ENCODE measurements at regions not wholly inside any gene's neighbourhood (a gene's known extent, or its start where the extent isn't known, plus 50 kb on each side); places are given as distances from the start of the nearest gene placed in this dataset.

DNA sequence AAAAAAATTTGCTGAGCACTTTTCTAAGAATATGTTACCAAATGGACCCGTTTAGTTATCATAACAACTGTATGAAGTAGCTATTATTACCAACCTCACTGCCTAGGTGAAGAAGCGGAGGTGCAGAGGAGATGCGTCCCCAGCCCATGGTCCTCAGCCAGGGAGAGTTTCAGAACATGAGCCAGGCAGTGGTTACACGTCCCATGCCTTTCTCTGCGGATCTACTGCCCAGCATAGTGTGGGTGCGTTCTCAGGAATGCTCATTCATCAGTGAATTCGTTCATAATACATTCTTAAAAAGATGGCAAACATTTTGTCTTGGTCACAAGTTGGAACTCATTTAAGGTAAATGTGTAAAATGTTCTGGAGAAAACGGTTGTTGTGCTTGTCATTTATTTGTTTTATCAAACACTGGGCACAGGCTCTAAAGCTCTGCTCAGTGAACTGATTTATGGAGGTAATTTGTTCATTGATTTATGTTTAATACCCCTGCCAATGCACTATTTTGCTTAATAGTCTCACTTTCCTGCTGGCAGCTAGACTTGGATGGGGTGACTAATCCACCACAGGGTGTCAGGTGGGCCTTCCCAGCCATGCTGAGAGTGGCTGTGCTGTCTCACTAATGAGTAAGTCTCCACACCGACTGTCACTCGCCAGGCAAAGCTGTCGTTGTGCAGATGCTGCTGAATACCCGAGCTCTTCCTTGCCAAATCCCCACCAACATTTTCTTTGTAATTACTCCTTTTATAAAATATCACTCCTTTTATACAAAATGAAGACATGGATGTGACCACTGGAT is 248.8 kb downstream of the TENT4A start:
- Mint-ChIP-seq H3K27me3 (no peaks in the 10 kb centered on the region), H3K4me3 (no peak overlapping the region), H3K9me3 (peaks cover 2% of the 10 kb centered on the region), H3K27ac (no peak overlapping the region), H3K4me1 (ENCODE audit: low read depth) (no peaks in the 10 kb centered on the region), H3K36me3 (ENCODE audit: low read depth) (no peaks in the 10 kb centered on the region)
- no peak for ATAC-seq
- CTCF ChIA-PET: no interaction called here
- DNase-seq: peak; percentile 2
- intact Hi-C loops (cut with micrococcal nuclease): no loop called here
- POLR2A ChIA-PET: no interaction called here
- TF ChIP-seq, protein P1, sequence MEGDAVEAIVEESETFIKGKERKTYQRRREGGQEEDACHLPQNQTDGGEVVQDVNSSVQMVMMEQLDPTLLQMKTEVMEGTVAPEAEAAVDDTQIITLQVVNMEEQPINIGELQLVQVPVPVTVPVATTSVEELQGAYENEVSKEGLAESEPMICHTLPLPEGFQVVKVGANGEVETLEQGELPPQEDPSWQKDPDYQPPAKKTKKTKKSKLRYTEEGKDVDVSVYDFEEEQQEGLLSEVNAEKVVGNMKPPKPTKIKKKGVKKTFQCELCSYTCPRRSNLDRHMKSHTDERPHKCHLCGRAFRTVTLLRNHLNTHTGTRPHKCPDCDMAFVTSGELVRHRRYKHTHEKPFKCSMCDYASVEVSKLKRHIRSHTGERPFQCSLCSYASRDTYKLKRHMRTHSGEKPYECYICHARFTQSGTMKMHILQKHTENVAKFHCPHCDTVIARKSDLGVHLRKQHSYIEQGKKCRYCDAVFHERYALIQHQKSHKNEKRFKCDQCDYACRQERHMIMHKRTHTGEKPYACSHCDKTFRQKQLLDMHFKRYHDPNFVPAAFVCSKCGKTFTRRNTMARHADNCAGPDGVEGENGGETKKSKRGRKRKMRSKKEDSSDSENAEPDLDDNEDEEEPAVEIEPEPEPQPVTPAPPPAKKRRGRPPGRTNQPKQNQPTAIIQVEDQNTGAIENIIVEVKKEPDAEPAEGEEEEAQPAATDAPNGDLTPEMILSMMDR (IDR thresholded peaks at IDR 0.05): no peak

DNA sequence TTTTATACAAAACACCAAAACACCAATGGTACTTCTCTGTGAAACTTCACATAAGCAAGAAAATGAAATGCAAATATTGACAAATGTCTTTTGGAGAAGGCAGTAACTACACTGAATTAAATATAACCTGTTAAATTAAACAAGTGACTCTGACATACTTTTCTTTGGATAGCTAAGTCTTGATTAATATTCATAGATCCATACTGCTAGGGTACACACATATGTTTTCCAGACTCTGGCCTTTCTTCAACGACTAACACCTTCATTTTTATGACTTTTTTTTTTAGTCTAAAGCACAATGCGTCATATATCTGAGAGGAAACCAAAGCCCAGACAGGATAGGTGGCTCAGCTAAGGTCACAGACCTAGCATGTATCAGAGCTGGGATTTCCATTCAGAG is 263.7 kb downstream of the TENT4A start:
- TF ChIP-seq, protein P1 (IDR thresholded peaks at IDR 0.05): no peak
- Mint-ChIP-seq H3K4me1 (ENCODE audit: low read depth) (no peaks in the 10 kb centered on the region), H3K4me3 (no peak overlapping the region), H3K27ac (no peak overlapping the region), H3K9me3 (no peaks in the 10 kb centered on the region), H3K36me3 (ENCODE audit: low read depth) (no peaks in the 10 kb centered on the region), H3K27me3 (no peaks in the 10 kb centered on the region)
- intact Hi-C loops (cut with micrococcal nuclease): no loop called here
- ATAC-seq: no peak
- POLR2A ChIA-PET: no interaction called here
- DNase-seq: no peak
- CTCF ChIA-PET: no interaction called here

DNA sequence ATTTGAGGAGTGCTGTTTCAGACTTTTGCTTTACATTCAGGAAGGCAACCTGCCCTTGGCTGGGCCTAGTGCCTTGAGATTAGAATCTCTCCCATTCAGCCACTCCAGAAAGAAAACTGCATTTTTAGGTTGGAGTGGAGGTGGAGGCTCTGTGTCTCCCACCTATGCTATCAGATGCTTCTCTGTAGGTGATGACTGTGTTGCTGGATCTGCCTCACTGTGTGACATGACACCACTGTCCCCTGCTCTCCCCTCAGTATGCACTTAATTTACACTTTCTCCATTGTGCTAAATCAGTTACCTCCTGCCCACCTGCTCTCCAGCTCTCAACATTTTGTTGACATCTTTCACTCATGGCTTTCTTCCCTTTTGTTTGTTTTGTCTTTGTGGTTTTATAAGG is 265.8 kb downstream of the TENT4A start:
- CTCF ChIA-PET: no interaction called here
- DNase-seq: no peak
- Mint-ChIP-seq H3K27ac (no peak overlapping the region), H3K9me3 (no peaks in the 10 kb centered on the region), H3K4me3 (no peak overlapping the region), H3K4me1 (ENCODE audit: low read depth) (no peaks in the 10 kb centered on the region), H3K36me3 (ENCODE audit: low read depth) (no peaks in the 10 kb centered on the region), H3K27me3 (no peaks in the 10 kb centered on the region)
- TF ChIP-seq, protein P1 (IDR thresholded peaks at IDR 0.05): no peak
- POLR2A ChIA-PET: no interaction called here
- intact Hi-C loops (cut with micrococcal nuclease): no loop called here
- ATAC-seq: no peak

DNA sequence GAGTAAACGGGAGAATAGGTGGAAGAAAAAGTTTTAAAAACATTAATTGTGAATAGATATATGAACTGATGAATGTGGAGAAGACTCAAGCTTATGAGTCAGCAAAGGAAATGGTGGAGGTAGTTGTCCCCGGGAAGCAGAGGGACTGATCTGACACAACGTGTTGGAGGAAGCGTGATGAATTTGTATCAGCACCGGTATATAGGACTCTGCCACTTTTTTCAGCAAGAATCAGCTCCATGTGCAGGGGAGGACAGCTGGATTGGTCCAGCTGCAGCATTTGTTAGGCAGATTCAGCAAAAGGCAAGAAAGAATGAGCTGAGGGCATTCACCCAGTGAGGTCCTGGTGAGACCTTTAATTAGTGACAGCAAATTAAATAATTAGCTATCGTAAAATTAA is 276.0 kb downstream of the TENT4A start:
- Mint-ChIP-seq H3K36me3 (ENCODE audit: low read depth) (no peaks in the 10 kb centered on the region), H3K9me3 (no peaks in the 10 kb centered on the region), H3K4me3 (no peak overlapping the region), H3K4me1 (ENCODE audit: low read depth) (no peaks in the 10 kb centered on the region), H3K27ac (no peak overlapping the region), H3K27me3 (peaks cover 3% of the 10 kb centered on the region)
- no peak for DNase-seq
- TF ChIP-seq, protein P1 (IDR thresholded peaks at IDR 0.05): no peak
- ChIA-PET POLR2A (no interaction called here), CTCF (no interaction called here)
- intact Hi-C loops (cut with micrococcal nuclease): no loop called here
- ATAC-seq: no peak

DNA sequence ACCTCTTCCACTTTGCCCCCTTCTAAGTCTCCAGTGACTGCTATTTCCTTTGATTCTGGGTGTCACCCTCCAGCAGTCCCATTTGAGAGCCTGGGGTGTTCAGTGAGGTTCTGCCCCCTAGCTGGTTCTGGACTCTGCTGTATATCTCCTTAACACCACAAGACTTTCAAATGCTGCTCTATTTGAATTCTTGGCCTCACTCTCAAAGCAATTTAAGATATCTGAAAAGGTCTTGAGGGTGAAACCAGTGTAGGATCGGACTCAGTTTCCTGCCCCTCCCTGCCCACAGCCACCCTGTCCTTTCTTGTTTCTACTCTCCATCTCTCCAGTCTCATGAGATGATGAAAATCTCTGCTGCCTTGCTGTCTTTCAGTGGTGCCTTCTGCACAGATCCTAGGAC is 280.9 kb downstream of the TENT4A start:
- no peak overlapping the region for H3K27ac Mint-ChIP-seq
- ChIA-PET CTCF (no interaction called here), POLR2A (no interaction called here)
- TF ChIP-seq, protein P1 (IDR thresholded peaks at IDR 0.05): no peak
- H3K9me3 Mint-ChIP-seq: peaks cover 2% of the 10 kb centered on the region
- ATAC-seq (no peak), DNase-seq (no peak)
- peaks cover 12% of the 10 kb centered on the region for H3K27me3 Mint-ChIP-seq
- no peaks in the 10 kb centered on the region for H3K4me1 Mint-ChIP-seq (ENCODE audit: low read depth)
- H3K4me3 Mint-ChIP-seq: no peak overlapping the region
- H3K36me3 Mint-ChIP-seq (ENCODE audit: low read depth): no peaks in the 10 kb centered on the region
- intact Hi-C loops (cut with micrococcal nuclease): no loop called here

All from activated CD8-positive, alpha-beta T cell treated with anti-CD3 and anti-CD28 coated beads for 36 hours (primary cell).